ENCODE measurements at regions not wholly inside any gene's neighbourhood (a gene's known extent, or its start where the extent isn't known, plus 50 kb on each side); places are given as distances from the start of the nearest gene placed in this dataset.
"Not testable (repeated sequence)": the region's sequence is repeated elsewhere in the genome, so short reads cannot be mapped to it uniquely, and the experiment has no call there.

DNA sequence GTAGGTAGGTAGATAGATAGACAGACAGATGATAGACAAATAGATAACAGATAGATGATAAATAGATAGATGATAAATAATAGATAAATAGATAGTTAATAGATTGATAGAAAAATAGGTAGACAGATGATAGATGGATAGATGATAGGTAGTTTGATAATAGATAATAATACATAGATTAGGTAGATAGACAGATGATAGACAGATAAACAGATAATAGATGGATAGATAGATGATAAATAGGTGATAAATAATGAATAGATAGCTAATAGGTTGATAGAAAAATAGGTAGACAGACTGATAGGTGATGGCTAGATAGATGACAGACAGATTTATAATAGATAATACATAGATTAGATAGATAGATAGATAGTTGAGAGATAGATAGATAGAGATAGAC lies 350.5 kb upstream of the DPP6 start:
- H3K9me3 ChIP-seq (ENCODE audit: control insufficient read depth, insufficient read depth, low read depth, low read length): no peaks in the 10 kb centered on the region
- H3K4me3 ChIP-seq (ENCODE audit: low read depth, low read length): no peak overlapping the region
- no peaks in the 10 kb centered on the region for H3K36me3 ChIP-seq (ENCODE audit: control insufficient read depth in 2 of 2, insufficient read depth in 1 of 2, low read length in 2 of 2)
- no peak overlapping the region for H3K27ac ChIP-seq (ENCODE audit: extremely low read depth, low read depth, low read length)
- TF ChIP-seq, protein P1, sequence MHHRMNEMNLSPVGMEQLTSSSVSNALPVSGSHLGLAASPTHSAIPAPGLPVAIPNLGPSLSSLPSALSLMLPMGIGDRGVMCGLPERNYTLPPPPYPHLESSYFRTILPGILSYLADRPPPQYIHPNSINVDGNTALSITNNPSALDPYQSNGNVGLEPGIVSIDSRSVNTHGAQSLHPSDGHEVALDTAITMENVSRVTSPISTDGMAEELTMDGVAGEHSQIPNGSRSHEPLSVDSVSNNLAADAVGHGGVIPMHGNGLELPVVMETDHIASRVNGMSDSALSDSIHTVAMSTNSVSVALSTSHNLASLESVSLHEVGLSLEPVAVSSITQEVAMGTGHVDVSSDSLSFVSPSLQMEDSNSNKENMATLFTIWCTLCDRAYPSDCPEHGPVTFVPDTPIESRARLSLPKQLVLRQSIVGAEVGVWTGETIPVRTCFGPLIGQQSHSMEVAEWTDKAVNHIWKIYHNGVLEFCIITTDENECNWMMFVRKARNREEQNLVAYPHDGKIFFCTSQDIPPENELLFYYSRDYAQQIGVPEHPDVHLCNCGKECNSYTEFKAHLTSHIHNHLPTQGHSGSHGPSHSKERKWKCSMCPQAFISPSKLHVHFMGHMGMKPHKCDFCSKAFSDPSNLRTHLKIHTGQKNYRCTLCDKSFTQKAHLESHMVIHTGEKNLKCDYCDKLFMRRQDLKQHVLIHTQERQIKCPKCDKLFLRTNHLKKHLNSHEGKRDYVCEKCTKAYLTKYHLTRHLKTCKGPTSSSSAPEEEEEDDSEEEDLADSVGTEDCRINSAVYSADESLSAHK (tag by site-specific recombination; IDR thresholded peaks at IDR 0.05): no peak
- TF ChIP-seq, protein P2, sequence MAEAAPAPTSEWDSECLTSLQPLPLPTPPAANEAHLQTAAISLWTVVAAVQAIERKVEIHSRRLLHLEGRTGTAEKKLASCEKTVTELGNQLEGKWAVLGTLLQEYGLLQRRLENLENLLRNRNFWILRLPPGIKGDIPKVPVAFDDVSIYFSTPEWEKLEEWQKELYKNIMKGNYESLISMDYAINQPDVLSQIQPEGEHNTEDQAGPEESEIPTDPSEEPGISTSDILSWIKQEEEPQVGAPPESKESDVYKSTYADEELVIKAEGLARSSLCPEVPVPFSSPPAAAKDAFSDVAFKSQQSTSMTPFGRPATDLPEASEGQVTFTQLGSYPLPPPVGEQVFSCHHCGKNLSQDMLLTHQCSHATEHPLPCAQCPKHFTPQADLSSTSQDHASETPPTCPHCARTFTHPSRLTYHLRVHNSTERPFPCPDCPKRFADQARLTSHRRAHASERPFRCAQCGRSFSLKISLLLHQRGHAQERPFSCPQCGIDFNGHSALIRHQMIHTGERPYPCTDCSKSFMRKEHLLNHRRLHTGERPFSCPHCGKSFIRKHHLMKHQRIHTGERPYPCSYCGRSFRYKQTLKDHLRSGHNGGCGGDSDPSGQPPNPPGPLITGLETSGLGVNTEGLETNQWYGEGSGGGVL (tag by site-specific recombination; IDR thresholded peaks at IDR 0.05): no peak
- TF ChIP-seq, protein P3, sequence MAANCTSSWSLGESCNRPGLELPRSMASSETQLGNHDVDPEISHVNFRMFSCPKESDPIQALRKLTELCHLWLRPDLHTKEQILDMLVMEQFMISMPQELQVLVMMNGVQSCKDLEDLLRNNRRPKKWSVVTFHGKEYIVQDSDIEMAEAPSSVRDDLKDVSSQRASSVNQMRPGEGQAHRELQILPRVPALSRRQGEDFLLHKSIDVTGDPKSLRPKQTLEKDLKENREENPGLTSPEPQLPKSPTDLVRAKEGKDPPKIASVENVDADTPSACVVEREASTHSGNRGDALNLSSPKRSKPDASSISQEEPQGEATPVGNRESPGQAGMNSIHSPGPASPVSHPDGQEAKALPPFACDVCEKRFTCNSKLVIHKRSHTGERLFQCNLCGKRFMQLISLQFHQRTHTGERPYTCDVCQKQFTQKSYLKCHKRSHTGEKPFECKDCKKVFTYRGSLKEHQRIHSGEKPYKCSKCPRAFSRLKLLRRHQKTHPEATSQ (tag by site-specific recombination; IDR thresholded peaks at IDR 0.05): no peak
- TF ChIP-seq ZNF843 (tag by site-specific recombination; IDR thresholded peaks at IDR 0.05) (no peak), SCRT2 (tag by site-specific recombination; IDR thresholded peaks at IDR 0.05) (no peak), ZNF132 (tag by site-specific recombination; IDR thresholded peaks at IDR 0.05; ENCODE audit: borderline replicate concordance) (no peak), ZNF23 (tag by site-specific recombination; IDR thresholded peaks at IDR 0.05; ENCODE audit: borderline replicate concordance) (no peak), ZFHX2 (tag by site-specific recombination; conservative IDR thresholded peaks at IDR 0.05) (no peak), ZNF514 (tag by site-specific recombination; IDR thresholded peaks at IDR 0.05) (no peak), BCL11B (tag by site-specific recombination; IDR thresholded peaks at IDR 0.05; ENCODE audit: low read depth) (no peak), ZBTB48 (tag by site-specific recombination; IDR thresholded peaks at IDR 0.05) (no peak), ZBTB17 (tag by site-specific recombination; IDR thresholded peaks at IDR 0.05) (no peak), ZNF10 (tag by site-specific recombination; IDR thresholded peaks at IDR 0.05) (no peak), ZNF16 (tag by site-specific recombination; IDR thresholded peaks at IDR 0.05; ENCODE audit: low read depth) (no peak)
- TF ChIP-seq, protein P4, sequence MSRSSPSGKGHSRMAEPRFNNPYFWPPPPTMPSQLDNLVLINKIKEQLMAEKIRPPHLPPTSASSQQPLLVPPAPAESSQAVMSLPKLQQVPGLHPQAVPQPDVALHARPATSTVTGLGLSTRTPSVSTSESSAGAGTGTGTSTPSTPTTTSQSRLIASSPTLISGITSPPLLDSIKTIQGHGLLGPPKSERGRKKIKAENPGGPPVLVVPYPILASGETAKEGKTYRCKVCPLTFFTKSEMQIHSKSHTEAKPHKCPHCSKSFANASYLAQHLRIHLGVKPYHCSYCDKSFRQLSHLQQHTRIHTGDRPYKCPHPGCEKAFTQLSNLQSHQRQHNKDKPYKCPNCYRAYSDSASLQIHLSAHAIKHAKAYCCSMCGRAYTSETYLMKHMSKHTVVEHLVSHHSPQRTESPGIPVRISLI (tag by site-specific recombination; IDR thresholded peaks at IDR 0.05): no peak
- TF ChIP-seq, protein P5, sequence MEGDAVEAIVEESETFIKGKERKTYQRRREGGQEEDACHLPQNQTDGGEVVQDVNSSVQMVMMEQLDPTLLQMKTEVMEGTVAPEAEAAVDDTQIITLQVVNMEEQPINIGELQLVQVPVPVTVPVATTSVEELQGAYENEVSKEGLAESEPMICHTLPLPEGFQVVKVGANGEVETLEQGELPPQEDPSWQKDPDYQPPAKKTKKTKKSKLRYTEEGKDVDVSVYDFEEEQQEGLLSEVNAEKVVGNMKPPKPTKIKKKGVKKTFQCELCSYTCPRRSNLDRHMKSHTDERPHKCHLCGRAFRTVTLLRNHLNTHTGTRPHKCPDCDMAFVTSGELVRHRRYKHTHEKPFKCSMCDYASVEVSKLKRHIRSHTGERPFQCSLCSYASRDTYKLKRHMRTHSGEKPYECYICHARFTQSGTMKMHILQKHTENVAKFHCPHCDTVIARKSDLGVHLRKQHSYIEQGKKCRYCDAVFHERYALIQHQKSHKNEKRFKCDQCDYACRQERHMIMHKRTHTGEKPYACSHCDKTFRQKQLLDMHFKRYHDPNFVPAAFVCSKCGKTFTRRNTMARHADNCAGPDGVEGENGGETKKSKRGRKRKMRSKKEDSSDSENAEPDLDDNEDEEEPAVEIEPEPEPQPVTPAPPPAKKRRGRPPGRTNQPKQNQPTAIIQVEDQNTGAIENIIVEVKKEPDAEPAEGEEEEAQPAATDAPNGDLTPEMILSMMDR (tag by site-specific recombination; IDR thresholded peaks at IDR 0.05): no peak
- TF ChIP-seq, protein P6, sequence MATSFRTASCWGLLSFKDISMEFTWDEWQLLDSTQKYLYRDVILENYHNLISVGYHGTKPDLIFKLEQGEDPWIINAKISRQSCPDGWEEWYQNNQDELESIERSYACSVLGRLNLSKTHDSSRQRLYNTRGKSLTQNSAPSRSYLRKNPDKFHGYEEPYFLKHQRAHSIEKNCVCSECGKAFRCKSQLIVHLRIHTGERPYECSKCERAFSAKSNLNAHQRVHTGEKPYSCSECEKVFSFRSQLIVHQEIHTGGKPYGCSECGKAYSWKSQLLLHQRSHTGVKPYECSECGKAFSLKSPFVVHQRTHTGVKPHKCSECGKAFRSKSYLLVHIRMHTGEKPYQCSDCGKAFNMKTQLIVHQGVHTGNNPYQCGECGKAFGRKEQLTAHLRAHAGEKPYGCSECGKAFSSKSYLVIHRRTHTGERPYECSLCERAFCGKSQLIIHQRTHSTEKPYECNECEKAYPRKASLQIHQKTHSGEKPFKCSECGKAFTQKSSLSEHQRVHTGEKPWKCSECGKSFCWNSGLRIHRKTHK (tag by site-specific recombination; IDR thresholded peaks at IDR 0.05): no peak
- TF ChIP-seq, protein P7, sequence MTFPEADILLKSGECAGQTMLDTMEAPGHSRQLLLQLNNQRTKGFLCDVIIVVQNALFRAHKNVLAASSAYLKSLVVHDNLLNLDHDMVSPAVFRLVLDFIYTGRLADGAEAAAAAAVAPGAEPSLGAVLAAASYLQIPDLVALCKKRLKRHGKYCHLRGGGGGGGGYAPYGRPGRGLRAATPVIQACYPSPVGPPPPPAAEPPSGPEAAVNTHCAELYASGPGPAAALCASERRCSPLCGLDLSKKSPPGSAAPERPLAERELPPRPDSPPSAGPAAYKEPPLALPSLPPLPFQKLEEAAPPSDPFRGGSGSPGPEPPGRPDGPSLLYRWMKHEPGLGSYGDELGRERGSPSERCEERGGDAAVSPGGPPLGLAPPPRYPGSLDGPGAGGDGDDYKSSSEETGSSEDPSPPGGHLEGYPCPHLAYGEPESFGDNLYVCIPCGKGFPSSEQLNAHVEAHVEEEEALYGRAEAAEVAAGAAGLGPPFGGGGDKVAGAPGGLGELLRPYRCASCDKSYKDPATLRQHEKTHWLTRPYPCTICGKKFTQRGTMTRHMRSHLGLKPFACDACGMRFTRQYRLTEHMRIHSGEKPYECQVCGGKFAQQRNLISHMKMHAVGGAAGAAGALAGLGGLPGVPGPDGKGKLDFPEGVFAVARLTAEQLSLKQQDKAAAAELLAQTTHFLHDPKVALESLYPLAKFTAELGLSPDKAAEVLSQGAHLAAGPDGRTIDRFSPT (tag by site-specific recombination; IDR thresholded peaks at IDR 0.05): no peak
- H3K4me1 ChIP-seq (ENCODE audit: control insufficient read depth, insufficient read depth, low read length): no peaks in the 10 kb centered on the region
- POLR2A ChIA-PET: no interaction called here
- CTCF ChIA-PET: interaction anchor here (0.6 kb wide), 1 partner anchor 684 kb away, joined by 3 read pairs; no protein-coding TSS in a partner anchor

DNA sequence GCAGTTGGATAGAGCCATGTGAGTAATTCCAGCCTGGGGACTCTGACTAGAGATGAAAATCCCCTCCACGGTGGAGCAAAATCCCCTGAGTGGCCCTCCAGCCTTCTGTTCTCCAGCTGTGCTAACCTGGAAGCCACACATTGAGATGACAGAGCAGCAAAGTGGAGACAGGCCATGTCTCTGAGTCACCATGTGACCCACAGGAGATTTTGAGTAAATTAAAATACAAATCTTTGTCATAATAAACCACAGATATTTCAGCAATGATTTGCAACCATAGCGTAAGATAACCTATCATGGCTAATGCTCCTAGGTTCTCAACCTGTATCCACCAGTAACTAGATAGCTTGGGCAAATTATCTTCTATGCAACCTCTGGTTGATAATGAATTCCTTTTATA lies 328.3 kb upstream of the DPP6 start:
- H3K4me1 ChIP-seq (ENCODE audit: control insufficient read depth, insufficient read depth, low read length); POLR2A ChIA-PET; H3K27ac ChIP-seq (ENCODE audit: extremely low read depth, low read depth, low read length); H3K4me3 ChIP-seq (ENCODE audit: low read depth, low read length); CTCF ChIA-PET; H3K36me3 ChIP-seq (ENCODE audit: control insufficient read depth in 2 of 2, insufficient read depth in 1 of 2, low read length in 2 of 2); H3K9me3 ChIP-seq (ENCODE audit: control insufficient read depth, insufficient read depth, low read depth, low read length): not testable (repeated sequence)

DNA sequence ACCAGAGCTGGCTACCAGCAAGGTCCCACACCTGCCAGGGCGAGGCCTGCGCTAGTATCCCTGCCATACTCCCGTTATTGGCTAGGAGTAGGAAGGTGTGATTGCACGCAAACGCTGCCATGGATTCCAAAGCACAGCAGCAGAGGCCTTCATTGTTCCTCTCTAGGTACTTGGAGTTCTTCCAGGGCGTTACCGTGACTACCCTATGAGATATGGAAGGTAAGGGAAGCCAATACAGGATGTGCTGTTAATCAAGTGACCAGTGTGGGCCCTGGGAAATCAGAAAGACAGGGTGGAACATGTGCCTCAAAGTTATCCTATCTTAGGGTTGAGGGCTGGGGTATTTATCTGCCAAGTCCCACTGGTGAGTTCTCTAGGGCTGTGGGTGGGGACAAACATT lies 320.7 kb upstream of the DPP6 start:
- H3K9me3 ChIP-seq (ENCODE audit: control insufficient read depth, insufficient read depth, low read depth, low read length); CTCF ChIA-PET; H3K36me3 ChIP-seq (ENCODE audit: control insufficient read depth in 2 of 2, insufficient read depth in 1 of 2, low read length in 2 of 2); H3K4me1 ChIP-seq (ENCODE audit: control insufficient read depth, insufficient read depth, low read length); H3K27ac ChIP-seq (ENCODE audit: extremely low read depth, low read depth, low read length); POLR2A ChIA-PET; H3K4me3 ChIP-seq (ENCODE audit: low read depth, low read length): not testable (repeated sequence)
